ENCODE measurements at regions not wholly inside any gene's neighbourhood (a gene's known extent, or its start where the extent isn't known, plus 50 kb on each side); places are given as distances from the start of the nearest gene placed in this dataset.

- TF ChIP-seq FOXA2 (IDR thresholded peaks at IDR 0.05) (no peak), RAD21 (IDR thresholded peaks at IDR 0.05) (no peak)
These were observed 118.0 kb upstream of the CD93 start (continued) for GRCh38 chr20:23203951-23204730.

GRCh38 chr20:23203310-23203709 is 117.2 kb upstream of the CD93 start:
- Histone ChIP-seq H3K27ac (ENCODE audit: low read depth in 1 of 2, low read length in 2 of 2) (no peak overlapping the region), H3K4me1 (ENCODE audit: control insufficient read depth in 4 of 4, insufficient read depth in 4 of 4, low read length in 3 of 4) (no peaks in the 10 kb centered on the region)
- WGBS: 73% methylated on average over 2 of the region's 2 CpGs

More at GRCh38 chr20:23203310-23203709, 117.2 kb upstream of the CD93 start:
- Histone ChIP-seq H3K27me3 (ENCODE audit: control insufficient read depth in 4 of 4, insufficient read depth in 4 of 4, low read length in 3 of 4) (peaks cover 0 to 12% (median 0%) of the 10 kb centered on the region in 4 donors), H3K9ac (ENCODE audit: low read depth in 1 of 2, low read length in 2 of 2) (no peak overlapping the region), H3K36me3 (ENCODE audit: control insufficient read depth in 4 of 4, insufficient read depth in 3 of 4, low read depth in 1 of 4, low read length in 3 of 4) (no peaks in the 10 kb centered on the region), H3K9me3 (ENCODE audit: control insufficient read depth in 4 of 4, low read length in 3 of 4) (no peaks in the 10 kb centered on the region), H3K4me3 (ENCODE audit: low read depth in 1 of 3, low read length in 3 of 3) (no peak overlapping the region)
- TF ChIP-seq TAF1 (conservative IDR thresholded peaks at IDR 0.05) (no peak), HNF4G (IDR thresholded peaks at IDR 0.05) (no peak), ATF3 (IDR thresholded peaks at IDR 0.05) (no peak), EGR1 (IDR thresholded peaks at IDR 0.05; ENCODE audit: low read depth in 2 of 2) (no peak), REST (IDR thresholded peaks at IDR 0.05) (no peak), GABPA (IDR thresholded peaks at IDR 0.05 in 1 of 2, conservative IDR thresholded peaks at IDR 0.05 in 1 of 2) (no peak), RAD21 (IDR thresholded peaks at IDR 0.05) (no peak), SP1 (IDR thresholded peaks at IDR 0.05) (no peak), ZBTB33 (IDR thresholded peaks at IDR 0.05) (no peak)
- no peak for DNase-seq (ENCODE audit: low spot score)
